Ovary (tissue), 3 donors: ENCODE measurements at regions not wholly inside any gene's neighbourhood (a gene's known extent, or its start where the extent isn't known, plus 50 kb on each side); places are given as distances from the start of the nearest gene placed in this dataset.

Experiments
- EP300 ChIP-seq: sonication (generic); formaldehyde crosslinking; IDR thresholded peaks from one replicate; pipeline ENCODE4 v1.6.1; 2017; ENCODE audit warnings: antibody characterized with exemption
- POLR2A ChIP-seq: fragments of 450-650 bp; IDR thresholded peaks from one replicate; pipeline ENCODE4 v1.6.1; 2017; ENCODE audit warnings: antibody characterized with exemption, mild to moderate bottlenecking, moderate library complexity
- TF ChIP-seq, protein P1 (sequence below), 3 donors: fragments of 450-650 bp in 2 of 3; fragments of 200-600 bp in 1 of 3; IDR thresholded peaks; one replicate each; pipeline versions ENCODE4 v1.5.1 to v1.8.0; 2016 to 2022; ENCODE audit warnings: antibody characterized with exemption in 3 of 3, mild to moderate bottlenecking in 1 of 3
- donor health status: DM: no; HTN: no; CAD: no.

DNA sequence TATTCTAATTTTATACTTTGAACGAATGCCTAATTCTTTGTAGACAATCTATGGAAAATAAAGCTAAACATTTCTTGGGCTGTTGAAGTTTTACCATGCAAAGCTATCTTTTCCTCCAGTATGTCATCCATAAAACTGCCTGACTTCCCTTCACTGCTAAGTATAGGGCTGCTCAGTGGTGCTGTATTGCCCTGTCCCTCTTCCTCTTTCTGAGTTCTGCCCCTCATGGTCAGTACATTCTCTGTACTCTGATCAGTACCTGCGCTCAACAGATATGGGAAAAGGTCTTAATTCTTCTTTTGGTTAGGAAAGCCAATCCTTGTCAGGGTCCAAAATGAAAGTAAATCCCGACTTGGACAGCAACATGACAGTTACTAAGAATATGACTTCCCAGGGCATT, 321.9 kb downstream of the RAD51AP2 start:
- TF ChIP-seq, protein P1, sequence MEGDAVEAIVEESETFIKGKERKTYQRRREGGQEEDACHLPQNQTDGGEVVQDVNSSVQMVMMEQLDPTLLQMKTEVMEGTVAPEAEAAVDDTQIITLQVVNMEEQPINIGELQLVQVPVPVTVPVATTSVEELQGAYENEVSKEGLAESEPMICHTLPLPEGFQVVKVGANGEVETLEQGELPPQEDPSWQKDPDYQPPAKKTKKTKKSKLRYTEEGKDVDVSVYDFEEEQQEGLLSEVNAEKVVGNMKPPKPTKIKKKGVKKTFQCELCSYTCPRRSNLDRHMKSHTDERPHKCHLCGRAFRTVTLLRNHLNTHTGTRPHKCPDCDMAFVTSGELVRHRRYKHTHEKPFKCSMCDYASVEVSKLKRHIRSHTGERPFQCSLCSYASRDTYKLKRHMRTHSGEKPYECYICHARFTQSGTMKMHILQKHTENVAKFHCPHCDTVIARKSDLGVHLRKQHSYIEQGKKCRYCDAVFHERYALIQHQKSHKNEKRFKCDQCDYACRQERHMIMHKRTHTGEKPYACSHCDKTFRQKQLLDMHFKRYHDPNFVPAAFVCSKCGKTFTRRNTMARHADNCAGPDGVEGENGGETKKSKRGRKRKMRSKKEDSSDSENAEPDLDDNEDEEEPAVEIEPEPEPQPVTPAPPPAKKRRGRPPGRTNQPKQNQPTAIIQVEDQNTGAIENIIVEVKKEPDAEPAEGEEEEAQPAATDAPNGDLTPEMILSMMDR (IDR thresholded peaks at IDR 0.05), result no peak
- TF ChIP-seq POLR2A, result no peak
- no peak for TF ChIP-seq EP300
